ENCODE measurements at regions not wholly inside any gene's neighbourhood (a gene's known extent, or its start where the extent isn't known, plus 50 kb on each side); places are given as distances from the start of the nearest gene placed in this dataset.

GRCh38 chr1:172905452-172905851 is 145.3 kb downstream of the TNFSF18 start:
- no peak overlapping the region for H3K27ac ChIP-seq (ENCODE audit: low read depth, low read length)
- H2AFZ ChIP-seq (ENCODE audit: low read length): no peak overlapping the region
- ChIA-PET CTCF (ENCODE audit: partially characterized antibody) (no interaction called here), POLR2A (ENCODE audit: partially characterized antibody) (no interaction called here)
- no peak overlapping the region for H3K4ac ChIP-seq (replicated peaks; ENCODE audit: insufficient read length, low read depth, low read length)
- DNase-seq (ENCODE audit: low read depth in 1 of 2, low spot score in 2 of 2) (no peak), FAIRE-seq (no peak)
- no peak overlapping the region for H3K18ac ChIP-seq (ENCODE audit: extremely low read depth, low read length)
- 89% methylated on average over 2 of the region's 2 CpGs; no CpG with 5 or more reads in 1 of the 2 experiments for WGBS, 2 experiments (ENCODE audit: extremely low coverage in 1 of 2, insufficient coverage in 1 of 2, insufficient read length in 1 of 2, insufficient replicate concordance in 2 of 2, low coverage in 1 of 2, low lambda C conversion rate in 2 of 2, missing lambda C conversion rate in 1 of 2)
- H3K79me1 ChIP-seq (ENCODE audit: low read depth, low read length): no peaks in the 10 kb centered on the region
- no peak overlapping the region for H4K5ac ChIP-seq (ENCODE audit: insufficient read length, low read depth, low read length)
- no peak overlapping the region for H3K4me3 ChIP-seq (ENCODE audit: extremely low read depth in 1 of 4, insufficient read depth in 2 of 4, low read depth in 3 of 4, low read length in 4 of 4)
- H2BK15ac ChIP-seq (ENCODE audit: low read length): no peak overlapping the region
- no peaks in the 10 kb centered on the region for H3K36me3 ChIP-seq (ENCODE audit: control insufficient read depth in 2 of 4, insufficient read depth in 4 of 4, low read length in 3 of 4)
- H3K79me2 ChIP-seq (ENCODE audit: control insufficient read depth in 1 of 2, insufficient read depth in 2 of 2, low read length in 2 of 2): no peaks in the 10 kb centered on the region
- no peak overlapping the region for H3K4me2 ChIP-seq (ENCODE audit: insufficient read depth in 1 of 2, low read depth in 2 of 2, low read length in 2 of 2)
- H2BK12ac ChIP-seq (ENCODE audit: low read depth, low read length): no peak overlapping the region
- H3K9me3 ChIP-seq (ENCODE audit: insufficient read depth in 2 of 2, low read depth in 1 of 2, low read length in 1 of 2): peaks cover 0 to 4% of the 10 kb centered on the region in 2 experiments; a peak in 1 of 4 replicates
- H4K20me1 ChIP-seq (replicated peaks in 1 of 2; ENCODE audit: control insufficient read depth in 1 of 2, insufficient read depth in 2 of 2, low read length in 2 of 2): no peaks in the 10 kb centered on the region
- H2BK5ac ChIP-seq (ENCODE audit: low read depth, low read length): no peak overlapping the region
- H3K23ac ChIP-seq (ENCODE audit: insufficient read length): no peak overlapping the region
- no peak overlapping the region for H4K91ac ChIP-seq (replicated peaks; ENCODE audit: insufficient read length, low read length)
- TF ChIP-seq TAF7 (optimal IDR thresholded peaks at IDR 0.05; ENCODE audit: borderline replicate concordance, low read depth, low read length): no peak
- no peak for TF ChIP-seq GABPA (IDR thresholded peaks at IDR 0.05; ENCODE audit: borderline replicate concordance, insufficient read depth, low read length)
- TF ChIP-seq, protein P1, sequence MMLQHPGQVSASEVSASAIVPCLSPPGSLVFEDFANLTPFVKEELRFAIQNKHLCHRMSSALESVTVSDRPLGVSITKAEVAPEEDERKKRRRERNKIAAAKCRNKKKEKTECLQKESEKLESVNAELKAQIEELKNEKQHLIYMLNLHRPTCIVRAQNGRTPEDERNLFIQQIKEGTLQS (IDR thresholded peaks at IDR 0.05; ENCODE audit: insufficient read depth, low read depth, low read length): no peak
- no peak for TF ChIP-seq SIX5 (IDR thresholded peaks at IDR 0.05; ENCODE audit: low read depth, low read length)
- TF ChIP-seq, protein P2, sequence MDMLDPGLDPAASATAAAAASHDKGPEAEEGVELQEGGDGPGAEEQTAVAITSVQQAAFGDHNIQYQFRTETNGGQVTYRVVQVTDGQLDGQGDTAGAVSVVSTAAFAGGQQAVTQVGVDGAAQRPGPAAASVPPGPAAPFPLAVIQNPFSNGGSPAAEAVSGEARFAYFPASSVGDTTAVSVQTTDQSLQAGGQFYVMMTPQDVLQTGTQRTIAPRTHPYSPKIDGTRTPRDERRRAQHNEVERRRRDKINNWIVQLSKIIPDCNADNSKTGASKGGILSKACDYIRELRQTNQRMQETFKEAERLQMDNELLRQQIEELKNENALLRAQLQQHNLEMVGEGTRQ (IDR thresholded peaks at IDR 0.05; ENCODE audit: low read length): no peak
- TF ChIP-seq, protein P3, sequence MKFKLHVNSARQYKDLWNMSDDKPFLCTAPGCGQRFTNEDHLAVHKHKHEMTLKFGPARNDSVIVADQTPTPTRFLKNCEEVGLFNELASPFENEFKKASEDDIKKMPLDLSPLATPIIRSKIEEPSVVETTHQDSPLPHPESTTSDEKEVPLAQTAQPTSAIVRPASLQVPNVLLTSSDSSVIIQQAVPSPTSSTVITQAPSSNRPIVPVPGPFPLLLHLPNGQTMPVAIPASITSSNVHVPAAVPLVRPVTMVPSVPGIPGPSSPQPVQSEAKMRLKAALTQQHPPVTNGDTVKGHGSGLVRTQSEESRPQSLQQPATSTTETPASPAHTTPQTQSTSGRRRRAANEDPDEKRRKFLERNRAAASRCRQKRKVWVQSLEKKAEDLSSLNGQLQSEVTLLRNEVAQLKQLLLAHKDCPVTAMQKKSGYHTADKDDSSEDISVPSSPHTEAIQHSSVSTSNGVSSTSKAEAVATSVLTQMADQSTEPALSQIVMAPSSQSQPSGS (IDR thresholded peaks at IDR 0.05; ENCODE audit: low read length): no peak
- no peak for TF ChIP-seq FOSL1 (IDR thresholded peaks at IDR 0.05; ENCODE audit: insufficient read depth, low read depth, low read length)
- TF ChIP-seq ASH2L (IDR thresholded peaks at IDR 0.05; ENCODE audit: low read length): no peak
- TF ChIP-seq RNF2 (IDR thresholded peaks at IDR 0.05; ENCODE audit: borderline replicate concordance, low read depth, low read length, missing control alignments, poor library complexity, severe bottlenecking): no peak
- no peak for TF ChIP-seq HDAC2 (IDR thresholded peaks at IDR 0.05; ENCODE audit: borderline replicate concordance in 1 of 2, low read depth in 2 of 2, low read length in 2 of 2)
- H3K4me1 ChIP-seq (replicated peaks in 1 of 4; ENCODE audit: control insufficient read depth in 3 of 4, insufficient read depth in 4 of 4, low read length in 3 of 4): peaks cover 0 to 3% (median 0%) of the 10 kb centered on the region in 4 experiments; a peak in 1 of 7 replicates
- no peak overlapping the region for H3K14ac ChIP-seq (ENCODE audit: insufficient read length)
- no peak overlapping the region for H2BK20ac ChIP-seq (ENCODE audit: low read length)
- no peak overlapping the region for H3K9ac ChIP-seq (replicated peaks in 1 of 4; ENCODE audit: extremely low read depth in 1 of 4, low read depth in 3 of 4, low read length in 3 of 4)
- H3K56ac ChIP-seq (replicated peaks; ENCODE audit: insufficient read length, low read depth, low read length): no peak overlapping the region
- H2AK5ac ChIP-seq (ENCODE audit: low read depth, low read length): no peak overlapping the region
- H3K27me3 ChIP-seq (replicated peaks in 1 of 4; ENCODE audit: control insufficient read depth in 3 of 4, extremely low read depth in 1 of 4, insufficient read depth in 3 of 4, low read length in 3 of 4): no peaks in the 10 kb centered on the region
- H3K23me2 ChIP-seq (ENCODE audit: low read depth, low read length): no peaks in the 10 kb centered on the region
- H4K8ac ChIP-seq (ENCODE audit: extremely low read depth, insufficient read depth, low read length): no peak overlapping the region
- no peak overlapping the region for H2BK120ac ChIP-seq (replicated peaks; ENCODE audit: low read depth, low read length)

Measured in H1 (cell line).